H9 (cell line): ENCODE measurements at regions not wholly inside any gene's neighbourhood (a gene's known extent, or its start where the extent isn't known, plus 50 kb on each side); places are given as distances from the start of the nearest gene placed in this dataset.

Experiments
- DNase-seq: peaks from one replicate; pipeline ENCODE4 v3.0.0-alpha.2; 2017
- H2AFZ ChIP-seq: one replicate; pipeline ENCODE4 v1.6.1; 2013; ENCODE audit warnings: mild to moderate bottlenecking, low read length, control low read depth, moderate library complexity
- H2AK5ac ChIP-seq: 2 replicates; pipeline ENCODE4 v1.6.1; 2013; ENCODE audit warnings: low read length, control low read depth, mixed read lengths; ENCODE audit not compliant: insufficient read length
- H2BK120ac ChIP-seq: one replicate; pipeline ENCODE4 v1.6.1; 2013; ENCODE audit warnings: low read depth, mild to moderate bottlenecking, low read length, control low read depth, inconsistent platforms; ENCODE audit not compliant: poor library complexity, severe bottlenecking
- H2BK12ac ChIP-seq: 2 replicates; pipeline ENCODE4 v1.6.1; 2013; ENCODE audit warnings: low read length, control low read depth, mixed read lengths, low read depth; ENCODE audit not compliant: insufficient read length
- H2BK15ac ChIP-seq: 2 replicates; pipeline ENCODE4 v1.6.1; 2013; ENCODE audit warnings: low read depth, low read length, control low read depth
- H2BK20ac ChIP-seq: one replicate; pipeline ENCODE4 v1.6.1; 2013; ENCODE audit warnings: low read depth, mild to moderate bottlenecking, low read length, control low read depth, inconsistent platforms; ENCODE audit not compliant: poor library complexity, severe bottlenecking
- H2BK5ac ChIP-seq: 2 replicates; pipeline ENCODE4 v1.6.1; 2013; ENCODE audit warnings: low read length, control low read depth, mixed read lengths; ENCODE audit not compliant: insufficient read length
- H3K14ac ChIP-seq: 2 replicates; pipeline ENCODE4 v1.6.1; 2013; ENCODE audit warnings: low read length, control low read depth; ENCODE audit not compliant: insufficient read depth
- H3K18ac ChIP-seq: 2 replicates; pipeline ENCODE4 v1.6.1; 2013; ENCODE audit warnings: low read depth, mild to moderate bottlenecking, mixed read lengths, low read length, control low read depth; ENCODE audit not compliant: insufficient read length
- H3K23ac ChIP-seq: 2 replicates; pipeline ENCODE4 v1.6.1; 2013; ENCODE audit warnings: low read length, control low read depth, mixed read lengths, low read depth; ENCODE audit not compliant: insufficient read length
- H3K23me2 ChIP-seq: 2 replicates; pipeline ENCODE4 v1.6.1; 2013; ENCODE audit warnings: low read depth, mild to moderate bottlenecking, mixed read lengths, low read length, control low read depth; ENCODE audit not compliant: insufficient read length, poor library complexity, severe bottlenecking
- H3K27ac ChIP-seq: 2 replicates; pipeline ENCODE4 v1.5.1; 2013; ENCODE audit warnings: low read length, control low read depth, mixed read lengths, low read depth; ENCODE audit not compliant: insufficient read length
- H3K27me3 ChIP-seq: 2 replicates; pipeline ENCODE4 v1.6.1; 2013; ENCODE audit warnings: low read length, control low read depth, inconsistent platforms; ENCODE audit not compliant: insufficient read depth
- H3K4ac ChIP-seq: 2 replicates; pipeline ENCODE4 v1.6.1; 2013; ENCODE audit warnings: low read depth, mild to moderate bottlenecking, control low read depth, inconsistent platforms, low read length, moderate library complexity
- H3K4me1 ChIP-seq: 2 replicates; pipeline ENCODE4 v1.6.1; 2013; ENCODE audit warnings: low read length, control low read depth, inconsistent platforms; ENCODE audit not compliant: insufficient read depth
- H3K4me2 ChIP-seq: 2 replicates; pipeline ENCODE4 v1.6.1; 2013; ENCODE audit warnings: low read length, control low read depth, mixed read lengths; ENCODE audit not compliant: insufficient read length, insufficient read depth
- H3K56ac ChIP-seq: 2 replicates; pipeline ENCODE4 v1.6.1; 2013; ENCODE audit warnings: low read depth, mild to moderate bottlenecking, mixed read lengths, low read length, control low read depth; ENCODE audit not compliant: insufficient read length
- H3K79me1 ChIP-seq: 2 replicates; pipeline ENCODE4 v1.6.1; 2013; ENCODE audit warnings: low read depth, mild to moderate bottlenecking, moderate library complexity, low read length, control low read depth, inconsistent platforms; ENCODE audit not compliant: insufficient read depth, poor library complexity, severe bottlenecking
- H3K79me2 ChIP-seq: 2 replicates; pipeline ENCODE4 v1.6.1; 2013; ENCODE audit warnings: low read length, control low read depth, inconsistent platforms; ENCODE audit not compliant: insufficient read depth
- H3K9ac ChIP-seq: 2 replicates; pipeline ENCODE4 v1.6.1; 2013; ENCODE audit warnings: low read length, control low read depth, mixed read lengths; ENCODE audit not compliant: insufficient read length; ENCODE audit errors: extremely low read depth
- H3K9me3 ChIP-seq: one replicate; pipeline ENCODE4 v1.6.1; 2013; ENCODE audit warnings: low read depth, low read length, inconsistent platforms; ENCODE audit not compliant: control insufficient read depth
- H3T11ph ChIP-seq: one replicate; pipeline ENCODE4 v1.6.1; 2013; ENCODE audit warnings: mild to moderate bottlenecking, low read length, control low read depth, inconsistent platforms
- H4K20me1 ChIP-seq: one replicate; pipeline ENCODE4 v1.6.1; 2013; ENCODE audit not compliant: control insufficient read depth, insufficient read length, insufficient read depth
- H4K5ac ChIP-seq: 2 replicates; pipeline ENCODE4 v1.6.1; 2013; ENCODE audit warnings: low read depth, mild to moderate bottlenecking, mixed read lengths, low read length, control low read depth; ENCODE audit not compliant: insufficient read length
- H4K8ac ChIP-seq: replicated peaks from 2 replicates; pipeline ENCODE4 v1.6.1; 2013; ENCODE audit warnings: low read length, control low read depth, mixed read lengths, low read depth; ENCODE audit not compliant: insufficient read length
- H4K91ac ChIP-seq: 2 replicates; pipeline ENCODE4 v1.6.1; 2013; ENCODE audit warnings: low read depth, mild to moderate bottlenecking, moderate library complexity, mixed read lengths, low read length, control low read depth; ENCODE audit not compliant: insufficient read length
- H3K27ac Mint-ChIP-seq, 3 experiments: 2 replicates in 2 of 3; 3 replicates in 1 of 3; pipeline ENCODE4 v1.8.0; 2020 to 2021; ENCODE audit warnings: mixed read lengths in 3 of 3, mild to moderate bottlenecking in 1 of 3, moderate library complexity in 1 of 3
- H3K27me3 Mint-ChIP-seq: 2 replicates; pipeline ENCODE4 v1.8.0; 2021; ENCODE audit warnings: low read depth, mild to moderate bottlenecking, moderate library complexity, mixed read lengths
- H3K36me3 Mint-ChIP-seq, 3 experiments: 2 replicates in 2 of 3; 3 replicates in 1 of 3; pipeline ENCODE4 v1.8.0; 2020 to 2021; ENCODE audit warnings: low read depth in 3 of 3, mixed read lengths in 3 of 3; ENCODE audit not compliant: insufficient read depth in 1 of 3
- H3K4me1 Mint-ChIP-seq, 2 experiments: 2 replicates each; pipeline ENCODE4 v1.8.0; 2020; ENCODE audit warnings: mixed read lengths in 2 of 2
- H3K4me3 Mint-ChIP-seq, 2 experiments: 2 replicates in 1 of 2; 3 replicates in 1 of 2; pipeline ENCODE4 v1.8.0; 2020 to 2021; ENCODE audit warnings: mild to moderate bottlenecking in 2 of 2, mixed read lengths in 2 of 2, moderate library complexity in 1 of 2
- H3K9me3 Mint-ChIP-seq, 2 experiments: 2 replicates in 1 of 2; 3 replicates in 1 of 2; pipeline ENCODE4 v1.8.0; 2020; ENCODE audit warnings: mild to moderate bottlenecking in 2 of 2, mixed read lengths in 2 of 2, moderate library complexity in 1 of 2
- WGBS: extraction: QIAGEN DNeasy Blood & Tissue Kit; methylation state at CpG from one replicate; pipeline ENCODE4 v1.1.7; 2013; ENCODE audit warnings: missing lambda C conversion rate, low lambda C conversion rate, mixed read lengths; ENCODE audit not compliant: insufficient read length; ENCODE audit errors: extremely low coverage; 5-methylcytosine and 5-hydroxymethylcytosine counted together
- TF ChIP-seq, protein P1 (sequence below): fragments of 200-600 bp; sonication (generic); conservative IDR thresholded peaks from 3 replicates; pipeline ENCODE4 v1.8.0; 2021; ENCODE audit warnings: antibody characterized with exemption, mild to moderate bottlenecking

DNA sequence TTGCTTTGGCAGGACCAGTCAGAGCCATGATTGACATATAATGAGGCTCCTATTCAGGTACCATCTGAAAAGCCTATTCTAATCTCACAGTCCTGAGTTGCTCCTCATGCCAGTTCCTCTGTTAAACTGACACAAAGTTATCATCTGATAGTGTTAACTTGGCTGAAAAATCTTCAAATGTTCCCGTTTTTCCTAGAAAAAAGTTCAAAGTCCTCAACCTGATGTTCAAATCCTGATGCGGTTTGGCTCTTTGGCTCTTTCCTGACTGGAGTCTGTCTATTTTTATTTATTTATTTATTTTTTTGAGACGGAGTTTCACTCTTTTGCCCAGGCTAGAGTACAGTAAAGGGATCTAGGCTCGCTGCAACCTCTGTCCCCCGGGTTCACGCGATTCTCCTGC is 244.2 kb downstream of the ANKRD50 start:
- no peak overlapping the region for H3K4ac ChIP-seq
- H3K18ac ChIP-seq, result no peak overlapping the region
- H3K79me2 ChIP-seq, result no peaks in the 10 kb centered on the region
- Mint-ChIP-seq H3K27ac (no peak overlapping the region), H3K36me3 (peaks cover 13 to 24% (median 17%) of the 10 kb centered on the region in 3 experiments), H3K9me3 (peaks cover 25 to 26% of the 10 kb centered on the region in 2 experiments), H3K27me3 (no peaks in the 10 kb centered on the region; the same call in 1 of the 2 replicates), H3K4me3 (no peak overlapping the region), H3K4me1 (peaks cover 0 to 15% of the 10 kb centered on the region in 2 experiments; a peak in 2 of 4 replicates)
- no peak overlapping the region for H2BK12ac ChIP-seq
- no peak overlapping the region for H3K14ac ChIP-seq
- H2AFZ ChIP-seq, result no peak overlapping the region
- no peak overlapping the region for H4K8ac ChIP-seq
- no peak overlapping the region for H2BK15ac ChIP-seq
- DNase-seq, result no peak
- no peak overlapping the region for H3K23ac ChIP-seq
- H3K4me1 ChIP-seq, result no peaks in the 10 kb centered on the region
- no peak overlapping the region for H3K9ac ChIP-seq
- H2BK5ac ChIP-seq, result no peak overlapping the region
- H3K4me2 ChIP-seq, result no peak overlapping the region
- no peak overlapping the region for H3T11ph ChIP-seq
- peaks cover 3% of the 10 kb centered on the region for H3K9me3 ChIP-seq
- WGBS, result no CpG with 5 or more reads among the region's 7 CpGs
- no peak overlapping the region for H2BK20ac ChIP-seq
- no peaks in the 10 kb centered on the region for H4K20me1 ChIP-seq
- no peaks in the 10 kb centered on the region for H3K79me1 ChIP-seq
- TF ChIP-seq, protein P1, sequence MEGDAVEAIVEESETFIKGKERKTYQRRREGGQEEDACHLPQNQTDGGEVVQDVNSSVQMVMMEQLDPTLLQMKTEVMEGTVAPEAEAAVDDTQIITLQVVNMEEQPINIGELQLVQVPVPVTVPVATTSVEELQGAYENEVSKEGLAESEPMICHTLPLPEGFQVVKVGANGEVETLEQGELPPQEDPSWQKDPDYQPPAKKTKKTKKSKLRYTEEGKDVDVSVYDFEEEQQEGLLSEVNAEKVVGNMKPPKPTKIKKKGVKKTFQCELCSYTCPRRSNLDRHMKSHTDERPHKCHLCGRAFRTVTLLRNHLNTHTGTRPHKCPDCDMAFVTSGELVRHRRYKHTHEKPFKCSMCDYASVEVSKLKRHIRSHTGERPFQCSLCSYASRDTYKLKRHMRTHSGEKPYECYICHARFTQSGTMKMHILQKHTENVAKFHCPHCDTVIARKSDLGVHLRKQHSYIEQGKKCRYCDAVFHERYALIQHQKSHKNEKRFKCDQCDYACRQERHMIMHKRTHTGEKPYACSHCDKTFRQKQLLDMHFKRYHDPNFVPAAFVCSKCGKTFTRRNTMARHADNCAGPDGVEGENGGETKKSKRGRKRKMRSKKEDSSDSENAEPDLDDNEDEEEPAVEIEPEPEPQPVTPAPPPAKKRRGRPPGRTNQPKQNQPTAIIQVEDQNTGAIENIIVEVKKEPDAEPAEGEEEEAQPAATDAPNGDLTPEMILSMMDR, result no peak
- no peak overlapping the region for H4K5ac ChIP-seq
- H3K27ac ChIP-seq, result no peak overlapping the region
- H2BK120ac ChIP-seq, result no peak overlapping the region
- no peak overlapping the region for H4K91ac ChIP-seq
- H3K56ac ChIP-seq, result no peak overlapping the region
- H2AK5ac ChIP-seq, result no peak overlapping the region
- no peaks in the 10 kb centered on the region for H3K27me3 ChIP-seq
- H3K23me2 ChIP-seq, result no peaks in the 10 kb centered on the region
